Transverse colon (tissue), 4 donors: ENCODE measurements at regions not wholly inside any gene's neighbourhood (a gene's known extent, or its start where the extent isn't known, plus 50 kb on each side); places are given as distances from the start of the nearest gene placed in this dataset.

Experiments
- DNase-seq: peaks from one replicate; pipeline ENCODE4 v3.0.0-alpha.2; 2019
- H3K27ac ChIP-seq, 4 donors: fragments of 200-600 bp; sonication (generic); 2 replicates each; pipeline ENCODE4 v1.5.1; 2016 to 2018; ENCODE audit warnings: inconsistent platforms in 4 of 4
- H3K27me3 ChIP-seq: fragments of 200-600 bp; sonication (generic); 2 replicates; pipeline ENCODE4 v1.5.1; 2017; ENCODE audit warnings: inconsistent platforms
- H3K36me3 ChIP-seq, 4 donors: fragments of 200-600 bp; sonication (generic); 2 replicates each; pipeline ENCODE4 v1.5.1; 2017 to 2019; ENCODE audit warnings: inconsistent platforms in 4 of 4
- H3K4me1 ChIP-seq, 4 donors: fragments of 200-600 bp; sonication (generic); 2 replicates each; pipeline ENCODE4 v1.5.1; 2017 to 2020; ENCODE audit warnings: inconsistent platforms in 4 of 4
- H3K4me3 ChIP-seq, 4 donors: fragments of 200-600 bp; sonication (generic); 1 replicate in 1 of 4; 2 replicates in 3 of 4; pipeline versions ENCODE4 v1.5.1 to v1.6.1; 2017 to 2019; ENCODE audit warnings: inconsistent platforms in 4 of 4
- H3K9me3 ChIP-seq, 2 donors: fragments of 200-600 bp; sonication (generic); 2 replicates each; pipeline ENCODE4 v1.5.1; 2017 to 2019; ENCODE audit warnings: inconsistent platforms in 2 of 2
- CTCF ChIP-seq, 5 experiments: fragments of 200-600 bp in 3 of 5; fragments of 450-650 bp in 2 of 5; sonication (generic) in 3 of 5; IDR thresholded peaks; 1 replicate in 2 of 5; 2 replicates in 3 of 5; pipeline ENCODE4 v1.5.1; 2016 to 2017; ENCODE audit warnings: antibody characterized with exemption in 5 of 5, inconsistent platforms in 3 of 5, mild to moderate bottlenecking in 2 of 5, moderate library complexity in 1 of 5
- EP300 ChIP-seq: sonication (generic); formaldehyde crosslinking; IDR thresholded peaks from one replicate; pipeline ENCODE4 v1.6.1; 2017; ENCODE audit warnings: antibody characterized with exemption, low read depth
- POLR2A ChIP-seq: fragments of 450-650 bp; IDR thresholded peaks from one replicate; pipeline ENCODE4 v1.6.1; 2016; ENCODE audit warnings: antibody characterized with exemption, mild to moderate bottlenecking, moderate library complexity
- POLR2AphosphoS5 ChIP-seq, 3 donors: sonication (generic); formaldehyde crosslinking; IDR thresholded peaks; one replicate each; pipeline ENCODE4 v1.6.1; 2016; ENCODE audit warnings: antibody characterized with exemption in 3 of 3
- WGBS, 2 donors: methylation state at CpG; one replicate each; pipeline ENCODE4 v1.1.5; 2018; ENCODE audit warnings: low coverage in 1 of 2; 5-methylcytosine and 5-hydroxymethylcytosine counted together
- in situ Hi-C, 4 donors: fragments of 200-750 bp; cut with MboI; loops; one replicate each; pipeline versions ENCODE4 v1.15.0 to v1.15.1; 2017; ENCODE audit warnings: low sequenced_read_pairs in 3 of 4, low pct_ligation_motif_present in 1 of 4, low pct_unique_long_range_greater_than_20kb in 1 of 4
- intact Hi-C: fragments of 100-400 bp; cut with DNase I; formaldehyde crosslinking; loops from one replicate; pipeline ENCODE4 v1.15.1; 2023; ENCODE audit warnings: low total_unique reads

GRCh38 chr10:44675387-44675874 lies 235.7 kb upstream of the TMEM72 start:
- 56 to 75% methylated on average over 2 of the region's 2 CpGs for WGBS, 2 donors
- Histone ChIP-seq H3K9me3 (no peaks in the 10 kb centered on the region), H3K27me3 (no peaks in the 10 kb centered on the region), H3K36me3 (no peaks in the 10 kb centered on the region), H3K4me3 (no peak overlapping the region), H3K27ac (no peak overlapping the region), H3K4me1 (peaks cover 5 to 18% (median 11%) of the 10 kb centered on the region in 4 donors)
- no peak for DNase-seq
- TF ChIP-seq CTCF (IDR thresholded peaks at IDR 0.05) = no peak
- TF ChIP-seq POLR2AphosphoS5 (IDR thresholded peaks at IDR 0.05) = no peak
- no peak for TF ChIP-seq POLR2A
- TF ChIP-seq EP300 = no peak
- intact Hi-C loops = no loop called here
- in situ Hi-C loops = no loop called here

- H3K27ac ChIP-seq = no peak overlapping the region
- no peaks in the 10 kb centered on the region for H3K9me3 ChIP-seq
- intact Hi-C loops = no loop called here
- in situ Hi-C loops = no loop called here
- TF ChIP-seq POLR2A = no peak
- TF ChIP-seq CTCF (IDR thresholded peaks at IDR 0.05) = no peak
- no peak for TF ChIP-seq POLR2AphosphoS5 (IDR thresholded peaks at IDR 0.05)
- TF ChIP-seq EP300 = no peak
- 86 to 88% methylated on average over 6 of the region's 6 CpGs for WGBS, 2 donors
- no peaks in the 10 kb centered on the region for H3K27me3 ChIP-seq
- no peak for DNase-seq
- no peaks in the 10 kb centered on the region for H3K36me3 ChIP-seq
- H3K4me3 ChIP-seq = no peak overlapping the region
- no peaks in the 10 kb centered on the region for H3K4me1 ChIP-seq
Observed at GRCh38 chr10:44680764-44681163, 230.4 kb upstream of the TMEM72 start.

- H3K27me3 ChIP-seq = no peaks in the 10 kb centered on the region
- TF ChIP-seq EP300 = no peak
- TF ChIP-seq POLR2A = no peak
- no peak for TF ChIP-seq CTCF (IDR thresholded peaks at IDR 0.05)
- DNase-seq = no peak
- in situ Hi-C loops (no loop called here), intact Hi-C loops (no loop called here)
- no peaks in the 10 kb centered on the region for H3K9me3 ChIP-seq
- WGBS, 2 donors = 82% methylated on average over 7 of the region's 7 CpGs; no CpG with 5 or more reads in 1 of the 2 donors
- no peak overlapping the region for H3K4me3 ChIP-seq
- H3K36me3 ChIP-seq = no peaks in the 10 kb centered on the region
- no peak overlapping the region for H3K27ac ChIP-seq
- H3K4me1 ChIP-seq = no peaks in the 10 kb centered on the region
Observed at GRCh38 chr10:44682507-44682906, 228.6 kb upstream of the TMEM72 start.

DNA sequence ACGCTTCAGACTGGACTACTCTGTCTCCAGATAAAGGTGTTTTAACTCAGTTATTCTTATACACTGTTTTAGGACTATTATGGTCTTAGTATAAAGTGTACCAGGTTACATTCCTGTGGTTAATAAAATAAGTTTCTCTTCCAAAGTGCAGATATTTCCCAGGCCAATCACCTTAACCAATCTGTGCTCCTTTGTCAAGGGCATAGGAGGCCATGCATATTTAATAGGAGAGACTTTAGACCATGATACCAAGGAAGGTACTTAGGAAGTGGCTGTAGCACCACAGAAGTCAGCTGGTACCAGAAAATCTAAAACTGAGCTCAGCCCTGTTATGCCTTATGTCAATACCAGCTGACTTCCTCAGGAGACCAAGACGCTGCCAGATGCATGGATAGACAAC lies 226.5 kb upstream of the TMEM72 start:
- Histone ChIP-seq H3K4me1 (no peaks in the 10 kb centered on the region), H3K36me3 (no peaks in the 10 kb centered on the region), H3K9me3 (no peaks in the 10 kb centered on the region), H3K27ac (no peak overlapping the region), H3K27me3 (no peaks in the 10 kb centered on the region), H3K4me3 (no peak overlapping the region)
- 63 to 83% methylated on average over 1 to 2 of the region's 2 CpGs for WGBS, 2 donors
- no peak for DNase-seq
- TF ChIP-seq POLR2AphosphoS5 (IDR thresholded peaks at IDR 0.05) (no peak), POLR2A (no peak), CTCF (IDR thresholded peaks at IDR 0.05) (no peak), EP300 (no peak)
- intact Hi-C loops = no loop called here
- in situ Hi-C loops = no loop called here
